Neuronal stem cell (in vitro differentiated cells): ENCODE measurements at regions not wholly inside any gene's neighbourhood (a gene's known extent, or its start where the extent isn't known, plus 50 kb on each side); places are given as distances from the start of the nearest gene placed in this dataset.
"Not testable (repeated sequence)": the region's sequence is repeated elsewhere in the genome, so short reads cannot be mapped to it uniquely, and the experiment has no call there.

Experiments
- DNase-seq: peaks from one replicate; pipeline ENCODE4 v3.0.0-alpha.2; 2013; ENCODE audit warnings: low spot score
- H2AFZ ChIP-seq: one replicate; pipeline ENCODE4 v1.6.1; 2013; ENCODE audit warnings: mild to moderate bottlenecking, low read length, inconsistent platforms
- H2AK5ac ChIP-seq: 2 replicates; pipeline ENCODE4 v1.6.1; 2013; ENCODE audit warnings: low read depth, mild to moderate bottlenecking, inconsistent platforms, low read length, moderate library complexity, mixed read lengths
- H2BK120ac ChIP-seq: 2 replicates; pipeline ENCODE4 v1.6.1; 2013; ENCODE audit warnings: low read depth, mild to moderate bottlenecking, inconsistent platforms, low read length, moderate library complexity, mixed read lengths
- H2BK12ac ChIP-seq: one replicate; pipeline ENCODE4 v1.6.1; 2013; ENCODE audit warnings: low read length, inconsistent platforms
- H2BK15ac ChIP-seq: 2 replicates; pipeline ENCODE4 v1.6.1; 2013; ENCODE audit warnings: mild to moderate bottlenecking, low read length, inconsistent platforms, mixed read lengths
- H2BK5ac ChIP-seq: one replicate; pipeline ENCODE4 v1.6.1; 2013; ENCODE audit warnings: inconsistent platforms, mild to moderate bottlenecking, low read length, moderate library complexity
- H3K14ac ChIP-seq: one replicate; pipeline ENCODE4 v1.6.1; 2013; ENCODE audit warnings: low read length, inconsistent platforms
- H3K18ac ChIP-seq: 2 replicates; pipeline ENCODE4 v1.6.1; 2013; ENCODE audit warnings: low read length, inconsistent platforms
- H3K23ac ChIP-seq: 2 replicates; pipeline ENCODE4 v1.6.1; 2013; ENCODE audit warnings: low read depth, mild to moderate bottlenecking, mixed read lengths, low read length, inconsistent platforms; ENCODE audit not compliant: poor library complexity
- H3K27ac ChIP-seq: replicated peaks from 3 replicates; pipeline ENCODE4 v1.5.1; 2013; ENCODE audit warnings: low read length, inconsistent platforms
- H3K27me3 ChIP-seq, 3 experiments: 2 replicates each; pipeline ENCODE4 v1.6.1; 2013; ENCODE audit warnings: low read length in 3 of 3, mild to moderate bottlenecking in 2 of 3, inconsistent platforms in 1 of 3, low read depth in 1 of 3, mixed read lengths in 1 of 3, moderate library complexity in 1 of 3; ENCODE audit not compliant: control insufficient read depth in 3 of 3, insufficient read depth in 3 of 3
- H3K36me3 ChIP-seq, 2 donors: replicated peaks in 1 of 2; 2 replicates each; pipeline ENCODE4 v1.6.1; 2013; ENCODE audit warnings: low read length in 2 of 2; ENCODE audit not compliant: control insufficient read depth in 2 of 2, insufficient read depth in 2 of 2
- H3K4ac ChIP-seq: 2 replicates; pipeline ENCODE4 v1.6.1; 2013; ENCODE audit warnings: inconsistent platforms, mild to moderate bottlenecking, low read length, moderate library complexity
- H3K4me1 ChIP-seq, 2 donors: 1 replicate in 1 of 2; 2 replicates in 1 of 2; pipeline ENCODE4 v1.6.1; 2013; ENCODE audit warnings: low read length in 2 of 2, low read depth in 1 of 2; ENCODE audit not compliant: control insufficient read depth in 2 of 2, insufficient read depth in 1 of 2
- H3K4me2 ChIP-seq: one replicate; pipeline ENCODE4 v1.6.1; 2013; ENCODE audit warnings: mild to moderate bottlenecking, low read length, inconsistent platforms; ENCODE audit not compliant: insufficient read depth, poor library complexity, severe bottlenecking
- H3K4me3 ChIP-seq, 2 donors: 2 replicates each; pipeline ENCODE4 v1.5.1; 2013; ENCODE audit warnings: low read length in 2 of 2, mild to moderate bottlenecking in 2 of 2, inconsistent platforms in 1 of 2, moderate library complexity in 1 of 2
- H3K79me1 ChIP-seq: one replicate; pipeline ENCODE4 v1.6.1; 2013; ENCODE audit warnings: low read depth, mild to moderate bottlenecking, inconsistent platforms, low read length, moderate library complexity
- H3K9ac ChIP-seq: one replicate; pipeline ENCODE4 v1.6.1; 2013; ENCODE audit warnings: mild to moderate bottlenecking, low read depth, low read length, inconsistent platforms; ENCODE audit not compliant: poor library complexity
- H3K9me3 ChIP-seq, 2 donors: replicated peaks in 1 of 2; 2 replicates each; pipeline versions ENCODE3 to v1.6.1; 2013; ENCODE audit warnings: low read length in 2 of 2, mild to moderate bottlenecking in 2 of 2, inconsistent platforms in 1 of 2, low read depth in 1 of 2, mixed read lengths in 1 of 2, moderate library complexity in 1 of 2; ENCODE audit not compliant: control insufficient read depth in 2 of 2, insufficient read depth in 1 of 2
- H4K8ac ChIP-seq: one replicate; pipeline ENCODE4 v1.6.1; 2013; ENCODE audit warnings: low read depth, mild to moderate bottlenecking, inconsistent platforms, low read length, moderate library complexity
- H4K91ac ChIP-seq: one replicate; pipeline ENCODE4 v1.6.1; 2013; ENCODE audit warnings: low read length, low read depth, mild to moderate bottlenecking, inconsistent platforms; ENCODE audit not compliant: poor library complexity
- WGBS, 2 donors: extraction: QIAGEN DNeasy Blood & Tissue Kit; methylation state at CpG; one replicate each; pipeline ENCODE4 v1.1.7; 2013; ENCODE audit warnings: missing lambda C conversion rate in 2 of 2, mixed read lengths in 1 of 2; ENCODE audit not compliant: insufficient read length in 2 of 2, insufficient replicate concordance in 1 of 2; ENCODE audit errors: extremely low coverage in 2 of 2; 5-methylcytosine and 5-hydroxymethylcytosine counted together

GRCh38 chr9:84521208-84521607 is 148.3 kb upstream of the NTRK2 start:
- Histone ChIP-seq H3K4me3 (no peak overlapping the region), H3K4ac (no peak overlapping the region), H2BK12ac (no peak overlapping the region), H3K36me3 (peaks cover 0 to 1% of the 10 kb centered on the region in 2 donors), H3K27ac (no peak overlapping the region), H3K23ac (no peak overlapping the region), H2BK15ac (no peak overlapping the region), H2AK5ac (no peak overlapping the region), H2BK120ac (no peak overlapping the region), H3K9ac (no peak overlapping the region), H3K18ac (no peak overlapping the region), H3K14ac (no peak overlapping the region), H2AFZ (no peak overlapping the region), H3K27me3 (no peaks in the 10 kb centered on the region), H3K9me3 (peaks cover 0 to 6% of the 10 kb centered on the region in 2 donors), H2BK5ac (no peak overlapping the region), H3K4me2 (no peak overlapping the region), H4K91ac (no peak overlapping the region), H3K79me1 (no peaks in the 10 kb centered on the region), H4K8ac (no peak overlapping the region), H3K4me1 (peaks cover 0 to 3% of the 10 kb centered on the region in 2 donors)
- no peak for DNase-seq
- no CpG with 5 or more reads among the region's 3 CpGs for WGBS, 2 donors

- not testable (repeated sequence) for H2BK120ac ChIP-seq, H2BK15ac ChIP-seq, H3K4ac ChIP-seq, H3K4me1 ChIP-seq, DNase-seq, H2BK12ac ChIP-seq, H2AFZ ChIP-seq, H3K18ac ChIP-seq, H3K23ac ChIP-seq, H3K4me2 ChIP-seq, H3K36me3 ChIP-seq, H3K9me3 ChIP-seq, H3K4me3 ChIP-seq, H3K14ac ChIP-seq, H3K9ac ChIP-seq, H4K91ac ChIP-seq, H2BK5ac ChIP-seq, H3K27ac ChIP-seq, H3K79me1 ChIP-seq, H2AK5ac ChIP-seq, H4K8ac ChIP-seq, H3K27me3 ChIP-seq
- WGBS, 2 donors, result no CpG with 5 or more reads among the region's 26 CpGs
Observed at GRCh38 chr9:84526211-84526610, 143.3 kb upstream of the NTRK2 start.

- not testable (repeated sequence) for H4K8ac ChIP-seq, H3K4me3 ChIP-seq, H3K14ac ChIP-seq, H3K23ac ChIP-seq, H3K4me1 ChIP-seq, H2AFZ ChIP-seq, H2BK12ac ChIP-seq, H2AK5ac ChIP-seq, H3K18ac ChIP-seq, H3K9me3 ChIP-seq, H3K27ac ChIP-seq, H2BK5ac ChIP-seq, H3K27me3 ChIP-seq, H2BK15ac ChIP-seq, H3K79me1 ChIP-seq, H3K4ac ChIP-seq, H3K9ac ChIP-seq, DNase-seq, H3K4me2 ChIP-seq, H3K36me3 ChIP-seq, H2BK120ac ChIP-seq, H4K91ac ChIP-seq
- WGBS, 2 donors, result no CpG with 5 or more reads among the region's 49 CpGs
Observed at GRCh38 chr9:84527060-84527720, 142.3 kb upstream of the NTRK2 start.

GRCh38 chr9:84535973-84536372 is 133.6 kb upstream of the NTRK2 start:
- H2BK120ac ChIP-seq, H3K4ac ChIP-seq, H3K18ac ChIP-seq, H2BK5ac ChIP-seq, DNase-seq, H4K8ac ChIP-seq, H2AK5ac ChIP-seq, H2BK12ac ChIP-seq, H3K14ac ChIP-seq, H3K36me3 ChIP-seq, H3K9me3 ChIP-seq, H2BK15ac ChIP-seq, H3K9ac ChIP-seq, H3K4me2 ChIP-seq, H3K27me3 ChIP-seq, H3K79me1 ChIP-seq, H3K27ac ChIP-seq, H3K4me1 ChIP-seq, H4K91ac ChIP-seq, H3K4me3 ChIP-seq, H3K23ac ChIP-seq: not testable (repeated sequence)
- H2AFZ ChIP-seq, result peak overlapping the region; percentile 78
- WGBS, 2 donors, result no CpG with 5 or more reads among the region's 10 CpGs
